HepG2 (cell line): ENCODE measurements at regions not wholly inside any gene's neighbourhood (a gene's known extent, or its start where the extent isn't known, plus 50 kb on each side); places are given as distances from the start of the nearest gene placed in this dataset.

Experiments used
- ATAC-seq: fragments of 200-7000 bp; cut with Tn5 transposase; 3 replicates; pipeline ENCODE4 v1.9.1; 2020; ENCODE audit warnings: mild to moderate bottlenecking, moderate library complexity
- BruUV-seq: library from RNA; stranded (reverse); fragments of 400-500 nt; replicated peaks from 2 replicates; lab custom pipeline; 2021; lab: Mats Ljungman, UMichigan
- CTCF ChIA-PET: fragments of 300-600 bp; formaldehyde crosslinking; extraction: SDS; loops from one replicate; lab custom pipeline; 2021; ENCODE audit warnings: low total read pairs, inconsistent platforms, low intra/inter-chr PET ratio; lab: Yijun Ruan, JAX
- POLR2A ChIA-PET: fragments of 350-600 bp; sonication (Branson Sonifier 250); formaldehyde crosslinking; loops from one replicate; lab custom pipeline; 2020; ENCODE audit warnings: antibody characterized with exemption, inconsistent platforms; lab: Yijun Ruan, JAX
- DNase-seq: peaks from one replicate; pipeline ENCODE4 v3.0.0-alpha.2; 2015; ENCODE audit warnings: low spot score
- FAIRE-seq: peaks from 3 replicates; lab custom pipeline; 2011; peaks lifted over from hg19 to GRCh38; lab: Jason Lieb, UNC
- H2AFZ ChIP-seq: one replicate; pipeline ENCODE4 v1.6.1; 2011; ENCODE audit warnings: low read length, inconsistent platforms
- H3K27ac ChIP-seq: fragments of 300-600 bp; 3 replicates; pipeline ENCODE4 v1.8.0; 2011; ENCODE audit warnings: mixed run types, mild to moderate bottlenecking, mixed read lengths, low read length, inconsistent platforms; ENCODE audit not compliant: insufficient read depth; ENCODE audit errors: extremely low read length
- H3K27me3 ChIP-seq, 2 experiments: fragments of 200-600 bp in 1 of 2; 2 replicates in 1 of 2; 3 replicates in 1 of 2; pipeline versions ENCODE4 v1.6.0 to v1.8.0; 2011; ENCODE audit warnings: low read length in 2 of 2, mild to moderate bottlenecking in 2 of 2, moderate library complexity in 2 of 2, inconsistent platforms in 1 of 2; ENCODE audit not compliant: insufficient read depth in 2 of 2, control insufficient read depth in 1 of 2
- H3K36me3 ChIP-seq, 2 experiments: fragments of 200-600 bp in 1 of 2; replicated peaks in 1 of 2; 2 replicates in 1 of 2; 3 replicates in 1 of 2; pipeline versions ENCODE4 v1.5.1 to v1.8.0; 2011; ENCODE audit warnings: low read length in 2 of 2, inconsistent platforms in 1 of 2; ENCODE audit not compliant: insufficient read depth in 2 of 2, control insufficient read depth in 1 of 2
- H3K4me1 ChIP-seq: 2 replicates; pipeline ENCODE4 v1.5.1; 2012; ENCODE audit warnings: low read length, inconsistent platforms; ENCODE audit not compliant: insufficient read depth
- H3K4me2 ChIP-seq: 2 replicates; pipeline ENCODE4 v1.6.0; 2011; ENCODE audit warnings: low read depth, low read length, inconsistent platforms
- H3K4me3 ChIP-seq, 3 experiments: fragments of 200-600 bp in 1 of 3; sonication (generic), shearing (Covaris generic) in 1 of 3; replicated peaks in 1 of 3; 2 replicates each; pipeline ENCODE4 v1.5.1; 2011 to 2016; ENCODE audit warnings: low read length in 3 of 3, inconsistent platforms in 2 of 3, low read depth in 2 of 3, mild to moderate bottlenecking in 2 of 3, control low read depth in 1 of 3, mixed read lengths in 1 of 3; ENCODE audit not compliant: insufficient read depth in 1 of 3
- H3K79me2 ChIP-seq: one replicate; pipeline ENCODE4 v1.6.1; 2011; ENCODE audit warnings: low read length, inconsistent platforms; ENCODE audit not compliant: insufficient read depth
- H3K9ac ChIP-seq: 2 replicates; pipeline ENCODE4 v1.6.0; 2011; ENCODE audit warnings: mild to moderate bottlenecking, low read depth, low read length, inconsistent platforms; ENCODE audit not compliant: insufficient read depth
- H3K9me3 ChIP-seq: 2 replicates; pipeline ENCODE4 v1.5.1; 2012; ENCODE audit warnings: mild to moderate bottlenecking, low read length
- H4K20me1 ChIP-seq: 2 replicates; pipeline ENCODE4 v1.6.0; 2011; ENCODE audit warnings: inconsistent platforms, mild to moderate bottlenecking, low read length, moderate library complexity; ENCODE audit not compliant: insufficient read depth
- MAFF ChIP-seq: IDR thresholded peaks from 2 replicates; pipeline ENCODE4 v1.6.1; 2011; ENCODE audit warnings: low read depth, low read length, improper control_type of control experiment
- MZF1 ChIP-seq: sonication (generic); formaldehyde crosslinking; IDR thresholded peaks from 2 replicates; pipeline ENCODE4 v1.8.1; 2023; ENCODE audit warnings: mild to moderate bottlenecking, missing genetic modification reagents, borderline replicate concordance
- NFKB2 ChIP-seq: sonication (generic); formaldehyde crosslinking; IDR thresholded peaks from 2 replicates; pipeline ENCODE4 v1.4.0; 2020; ENCODE audit warnings: missing genetic modification reagents, borderline replicate concordance
- PAF1 ChIP-seq: IDR thresholded peaks from 2 replicates; pipeline ENCODE4 v1.6.1; 2016; ENCODE audit warnings: missing genetic modification reagents, missing compliant biosample characterization
- RFX3 ChIP-seq: IDR thresholded peaks from 2 replicates; pipeline ENCODE4 v1.6.1; 2016; ENCODE audit warnings: missing biosample characterization, missing genetic modification reagents
- SMARCC2 ChIP-seq: fragments of 450-650 bp; IDR thresholded peaks from 2 replicates; pipeline ENCODE4 v1.6.1; 2017; ENCODE audit warnings: antibody characterized with exemption, mild to moderate bottlenecking
- SRSF1 ChIP-seq: fragments of 200-400 bp; formaldehyde crosslinking; optimal IDR thresholded peaks from 2 replicates; pipeline ENCODE3; 2017; ENCODE audit warnings: mild to moderate bottlenecking, low read depth, low read length, moderate library complexity
- SRSF9 ChIP-seq: fragments of 200-400 bp; formaldehyde crosslinking; IDR thresholded peaks from 2 replicates; pipeline ENCODE4 v1.6.1; 2018; ENCODE audit warnings: borderline replicate concordance, mild to moderate bottlenecking, low read depth, low read length; ENCODE audit not compliant: insufficient read depth, poor library complexity, severe bottlenecking
- ZBTB8A ChIP-seq: sonication (generic); formaldehyde crosslinking; IDR thresholded peaks from 2 replicates; pipeline ENCODE4 v1.4.0; 2020; ENCODE audit warnings: mild to moderate bottlenecking, low read depth, missing genetic modification reagents, borderline replicate concordance
- ZC3H13 ChIP-seq: sonication (generic); formaldehyde crosslinking; IDR thresholded peaks from 2 replicates; pipeline ENCODE4 v1.8.1; 2023; ENCODE audit warnings: mild to moderate bottlenecking, missing genetic modification reagents, moderate library complexity
- ZKSCAN5 ChIP-seq: sonication (generic); formaldehyde crosslinking; IDR thresholded peaks from 2 replicates; pipeline ENCODE4 v1.5.1; 2020; ENCODE audit warnings: mild to moderate bottlenecking, missing genetic modification reagents
- ZNF101 ChIP-seq: sonication (generic); formaldehyde crosslinking; IDR thresholded peaks from 2 replicates; pipeline ENCODE4 v1.4.0; 2020; ENCODE audit warnings: mild to moderate bottlenecking, low read depth, missing genetic modification reagents, borderline replicate concordance
- ZNF597 ChIP-seq: sonication (generic); formaldehyde crosslinking; IDR thresholded peaks from 2 replicates; pipeline ENCODE4 v1.5.0; 2020; ENCODE audit warnings: missing genetic modification reagents
- ZNF766 ChIP-seq: sonication (generic); formaldehyde crosslinking; IDR thresholded peaks from 2 replicates; pipeline ENCODE4 v1.5.0; 2020; ENCODE audit warnings: missing genetic modification reagents, borderline replicate concordance
- ZSCAN5A ChIP-seq: sonication (generic); formaldehyde crosslinking; IDR thresholded peaks from 2 replicates; pipeline ENCODE4 v1.8.0; 2022; ENCODE audit warnings: mild to moderate bottlenecking, missing genetic modification reagents, borderline replicate concordance
- WGBS: methylation state at CpG from one replicate; pipeline ENCODE4 v1.1.6; 2017; ENCODE audit warnings: low lambda C conversion rate; 5-methylcytosine and 5-hydroxymethylcytosine counted together
- in situ Hi-C: cut with HindIII; loops from 2 replicates; pipeline ENCODE4 v1.10.0; 2017; ENCODE audit warnings: low pct_unique_long_range_greater_than_20kb; ENCODE audit not compliant: extremely low pct_ligation_motif_present
- intact Hi-C: fragments of 100-400 bp; cut with micrococcal nuclease; formaldehyde crosslinking; loops from one replicate; pipeline ENCODE4 v1.10.0; 2022; ENCODE audit not compliant: unreplicated experiment

DNA sequence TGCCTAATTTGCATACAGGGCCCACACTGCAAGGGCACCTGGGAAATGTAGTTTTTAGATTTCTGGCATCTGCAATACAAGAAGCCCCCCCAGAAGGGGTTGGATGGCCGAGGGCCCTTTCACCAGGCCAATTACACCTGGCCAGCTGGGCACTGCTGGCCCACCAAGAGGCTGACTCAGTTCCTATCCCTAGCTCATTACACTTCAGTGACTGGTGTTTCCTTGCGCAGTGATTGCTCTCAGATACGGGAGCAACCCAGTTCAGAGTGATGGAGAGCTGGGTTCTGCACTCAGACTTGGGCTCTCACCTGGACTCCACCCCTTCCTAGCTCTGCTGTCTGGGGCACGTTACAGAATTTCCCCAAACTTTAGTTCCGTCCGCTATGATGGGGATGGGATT lies 81.1 kb upstream of the SHANK2 start:
- BruUV-seq, result no TSS peak
- Histone ChIP-seq H3K27me3 (peaks cover 0 to 26% of the 10 kb centered on the region in 2 experiments; a peak in 3 of 5 replicates), H3K9ac (no peak overlapping the region), H3K4me1 (peaks cover 5% of the 10 kb centered on the region; the same call in 1 of the 2 replicates), H3K4me2 (no peak overlapping the region), H3K9me3 (peaks cover 13% of the 10 kb centered on the region), H3K27ac (no peak overlapping the region), H2AFZ (no peak overlapping the region)
- FAIRE-seq, result no peak
- 60% methylated on average over 5 of the region's 6 CpGs for WGBS
- ATAC-seq, result no peak
- POLR2A ChIA-PET, result no interaction called here
- TF ChIP-seq ZNF766 (CRISPR knock-in tag), result no peak
- TF ChIP-seq NFKB2 (CRISPR knock-in tag), result no peak
- TF ChIP-seq ZNF101 (CRISPR knock-in tag), result peak; percentile 98
- no peak for TF ChIP-seq ZBTB8A (CRISPR knock-in tag)
- TF ChIP-seq SRSF1, result no peak
- TF ChIP-seq MAFF, result no peak
- no peak for TF ChIP-seq SRSF9
- TF ChIP-seq, all 625 proteins: peak for 1
- Histone ChIP-seq H3K36me3 (no peaks in the 10 kb centered on the region), H4K20me1 (no peaks in the 10 kb centered on the region), H3K4me3 (no peak overlapping the region), H3K79me2 (no peaks in the 10 kb centered on the region)
- intact Hi-C loops (no loop called here), in situ Hi-C loops (no loop called here)
- no peak for DNase-seq
- CTCF ChIA-PET, result no interaction called here

- Histone ChIP-seq H4K20me1 (no peaks in the 10 kb centered on the region), H3K27ac (no peak overlapping the region), H3K4me2 (no peak overlapping the region), H3K4me1 (peaks cover 6% of the 10 kb centered on the region; the same call in 1 of the 2 replicates), H3K27me3 (peaks cover 0 to 28% of the 10 kb centered on the region in 2 experiments; a peak in 4 of 5 replicates), H3K79me2 (no peaks in the 10 kb centered on the region), H3K36me3 (no peaks in the 10 kb centered on the region), H2AFZ (no peak overlapping the region), H3K9me3 (peaks cover 13% of the 10 kb centered on the region), H3K9ac (no peak overlapping the region), H3K4me3 (no peak overlapping the region)
- POLR2A ChIA-PET, result no interaction called here
- DNase-seq (no peak), ATAC-seq (no peak), FAIRE-seq (no peak)
- CTCF ChIA-PET, result no interaction called here
- no TSS peak for BruUV-seq
- TF ChIP-seq SMARCC2 (no peak), RFX3 (CRISPR knock-in tag) (no peak), MZF1 (CRISPR knock-in tag) (no peak), ZNF597 (CRISPR knock-in tag) (no peak), ZKSCAN5 (no peak), PAF1 (CRISPR knock-in tag) (no peak), ZC3H13 (no peak), ZSCAN5A (CRISPR knock-in tag) (no peak)
- 77% methylated on average over 5 of the region's 5 CpGs for WGBS
- in situ Hi-C loops (no loop called here), intact Hi-C loops (no loop called here)
Measured at GRCh38 chr11:71332447-71332846, 80.1 kb upstream of the SHANK2 start.
